Calu3 (cell line): ENCODE measurements at regions not wholly inside any gene's neighbourhood (a gene's known extent, or its start where the extent isn't known, plus 50 kb on each side); places are given as distances from the start of the nearest gene placed in this dataset.

Experiments
- BruUV-seq: library from RNA; stranded (reverse); fragments of 400-500 nt; replicated peaks from 2 replicates; lab custom pipeline; 2021; lab: Mats Ljungman, UMichigan
- CTCF ChIA-PET: fragments of 300-600 bp; sonication (Branson Sonifier 250); formaldehyde crosslinking; loops from one replicate; lab custom pipeline; 2022; ENCODE audit warnings: antibody characterized with exemption; lab: Charles Lee
- DNase-seq: peaks from one replicate; pipeline ENCODE4 v3.0.0; 2022
- H3K27ac Mint-ChIP-seq: one replicate; pipeline ENCODE4 v1.8.0; 2022; ENCODE audit warnings: mixed read lengths; ENCODE audit not compliant: unreplicated experiment
- H3K27me3 Mint-ChIP-seq: one replicate; pipeline ENCODE4 v1.8.0; 2022; ENCODE audit warnings: mixed read lengths; ENCODE audit not compliant: unreplicated experiment
- H3K36me3 Mint-ChIP-seq: one replicate; pipeline ENCODE4 v1.8.0; 2022; ENCODE audit warnings: mild to moderate bottlenecking, moderate library complexity, mixed read lengths; ENCODE audit not compliant: insufficient read depth, unreplicated experiment
- H3K4me1 Mint-ChIP-seq: one replicate; pipeline ENCODE4 v1.8.0; 2022; ENCODE audit warnings: mild to moderate bottlenecking, low read depth, mixed read lengths; ENCODE audit not compliant: unreplicated experiment
- H3K4me3 Mint-ChIP-seq: one replicate; pipeline ENCODE4 v1.8.0; 2022; ENCODE audit warnings: mild to moderate bottlenecking, low read depth, moderate library complexity, mixed read lengths; ENCODE audit not compliant: unreplicated experiment
- H3K9me3 Mint-ChIP-seq: one replicate; pipeline ENCODE4 v1.8.0; 2022; ENCODE audit warnings: low read depth, mixed read lengths; ENCODE audit not compliant: unreplicated experiment
- intact Hi-C: fragments of 100-400 bp; cut with micrococcal nuclease; formaldehyde crosslinking; loops from one replicate; pipeline ENCODE4 v1.10.0; 2022; ENCODE audit not compliant: unreplicated experiment
- TF ChIP-seq, protein P1 (sequence below): fragments of 200-600 bp; IDR thresholded peaks from one replicate; pipeline ENCODE4 v1.8.0; 2022; ENCODE audit warnings: antibody characterized with exemption; ENCODE audit not compliant: unreplicated experiment

DNA sequence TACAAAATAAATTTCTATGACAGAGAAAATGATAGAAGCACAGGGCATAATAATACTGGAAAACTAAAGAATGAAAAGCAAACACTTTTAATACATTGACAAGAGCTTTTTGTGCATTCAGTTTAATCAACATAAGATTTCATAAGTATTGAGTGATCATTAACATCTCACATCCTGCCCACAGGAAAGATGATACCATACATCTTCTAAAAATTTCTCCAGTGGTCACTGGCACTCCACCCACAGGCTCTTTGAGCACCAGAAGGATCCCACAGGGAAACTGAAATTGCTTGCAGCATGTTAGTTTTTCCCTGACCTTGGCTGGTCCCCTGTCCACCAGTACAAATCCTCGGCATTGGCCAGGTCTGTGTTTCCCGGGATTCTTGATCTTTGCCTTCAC lies 186.0 kb downstream of the CEMIP2 start:
- TF ChIP-seq, protein P1, sequence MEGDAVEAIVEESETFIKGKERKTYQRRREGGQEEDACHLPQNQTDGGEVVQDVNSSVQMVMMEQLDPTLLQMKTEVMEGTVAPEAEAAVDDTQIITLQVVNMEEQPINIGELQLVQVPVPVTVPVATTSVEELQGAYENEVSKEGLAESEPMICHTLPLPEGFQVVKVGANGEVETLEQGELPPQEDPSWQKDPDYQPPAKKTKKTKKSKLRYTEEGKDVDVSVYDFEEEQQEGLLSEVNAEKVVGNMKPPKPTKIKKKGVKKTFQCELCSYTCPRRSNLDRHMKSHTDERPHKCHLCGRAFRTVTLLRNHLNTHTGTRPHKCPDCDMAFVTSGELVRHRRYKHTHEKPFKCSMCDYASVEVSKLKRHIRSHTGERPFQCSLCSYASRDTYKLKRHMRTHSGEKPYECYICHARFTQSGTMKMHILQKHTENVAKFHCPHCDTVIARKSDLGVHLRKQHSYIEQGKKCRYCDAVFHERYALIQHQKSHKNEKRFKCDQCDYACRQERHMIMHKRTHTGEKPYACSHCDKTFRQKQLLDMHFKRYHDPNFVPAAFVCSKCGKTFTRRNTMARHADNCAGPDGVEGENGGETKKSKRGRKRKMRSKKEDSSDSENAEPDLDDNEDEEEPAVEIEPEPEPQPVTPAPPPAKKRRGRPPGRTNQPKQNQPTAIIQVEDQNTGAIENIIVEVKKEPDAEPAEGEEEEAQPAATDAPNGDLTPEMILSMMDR: no peak
- Mint-ChIP-seq H3K36me3 (no peaks in the 10 kb centered on the region), H3K4me3 (no peak overlapping the region), H3K27me3 (no peaks in the 10 kb centered on the region), H3K4me1 (no peaks in the 10 kb centered on the region), H3K27ac (no peak overlapping the region), H3K9me3 (no peaks in the 10 kb centered on the region)
- intact Hi-C loops: no loop called here
- DNase-seq: no peak
- no TSS peak for BruUV-seq
- CTCF ChIA-PET: no interaction called here

GRCh38 chr9:71581101-71581500 lies 187.2 kb downstream of the CEMIP2 start:
- BruUV-seq: no TSS peak
- DNase-seq: no peak
- no peaks in the 10 kb centered on the region for H3K4me1 Mint-ChIP-seq
- no peak overlapping the region for H3K27ac Mint-ChIP-seq
- intact Hi-C loops: no loop called here
- TF ChIP-seq, protein P1: no peak
- H3K4me3 Mint-ChIP-seq: no peak overlapping the region
- H3K9me3 Mint-ChIP-seq: no peaks in the 10 kb centered on the region
- H3K27me3 Mint-ChIP-seq: no peaks in the 10 kb centered on the region
- CTCF ChIA-PET: no interaction called here
- H3K36me3 Mint-ChIP-seq: no peaks in the 10 kb centered on the region

DNA sequence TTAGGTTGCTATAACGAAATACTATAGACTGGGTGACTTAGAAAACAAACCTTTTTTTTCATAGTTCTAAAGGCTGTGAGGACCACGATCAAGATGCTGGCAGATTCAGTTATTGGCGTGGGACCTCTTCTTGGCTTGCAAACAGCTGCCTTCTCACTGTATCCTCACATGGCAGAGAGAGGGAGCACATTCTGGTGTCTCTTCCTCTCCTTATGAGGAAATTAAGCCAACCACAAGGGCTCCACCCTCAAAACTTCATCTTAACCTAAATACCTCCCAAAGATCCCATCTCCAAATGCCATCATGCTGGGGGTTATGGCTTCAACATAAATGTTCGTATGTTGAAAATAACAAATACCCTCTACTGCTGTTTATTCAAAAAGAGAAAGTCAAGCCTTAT lies 197.1 kb downstream of the CEMIP2 start:
- Mint-ChIP-seq H3K4me3 (no peak overlapping the region), H3K27ac (no peak overlapping the region), H3K9me3 (no peaks in the 10 kb centered on the region), H3K4me1 (peaks cover under 1% of the 10 kb centered on the region), H3K27me3 (no peaks in the 10 kb centered on the region), H3K36me3 (no peaks in the 10 kb centered on the region)
- TF ChIP-seq, protein P1: no peak
- intact Hi-C loops: no loop called here
- CTCF ChIA-PET: no interaction called here
- no TSS peak for BruUV-seq
- DNase-seq: no peak

- H3K4me3 Mint-ChIP-seq: no peak overlapping the region
- H3K36me3 Mint-ChIP-seq: no peaks in the 10 kb centered on the region
- DNase-seq: no peak
- no peaks in the 10 kb centered on the region for H3K27me3 Mint-ChIP-seq
- no TSS peak for BruUV-seq
- intact Hi-C loops: no loop called here
- no peak overlapping the region for H3K27ac Mint-ChIP-seq
- TF ChIP-seq, protein P1: no peak
- H3K9me3 Mint-ChIP-seq: no peaks in the 10 kb centered on the region
- peaks cover 8% of the 10 kb centered on the region for H3K4me1 Mint-ChIP-seq
- CTCF ChIA-PET: no interaction called here
These were observed 200.4 kb downstream of the CEMIP2 start for GRCh38 chr9:71567890-71568289.
